Heart left ventricle (tissue), 13 donors: ENCODE measurements at regions not wholly inside any gene's neighbourhood (a gene's known extent, or its start where the extent isn't known, plus 50 kb on each side); places are given as distances from the start of the nearest gene placed in this dataset.

Source experiments
- CTCF ChIP-seq, 12 donors: fragments of 200-600 bp; sonication (generic) in 4 of 12; IDR thresholded peaks; one replicate each; pipeline versions ENCODE4 v1.5.0 to v1.8.0; 2018 to 2022; ENCODE audit warnings: antibody characterized with exemption in 12 of 12, mild to moderate bottlenecking in 5 of 12
- POLR2A ChIP-seq, 2 donors: fragments of 450-650 bp; IDR thresholded peaks; one replicate each; pipeline ENCODE4 v1.6.1; 2017; ENCODE audit warnings: antibody characterized with exemption in 2 of 2, mild to moderate bottlenecking in 2 of 2, moderate library complexity in 2 of 2
- donor health status: ischemic (EF 13 %, LVEDD 7.1; RV severe dilation, severe dysfunction).
- donor health status: DM: no; HTN: yes; CAD: no.
- donor health status: DM: no; HTN: no; CAD: no.
- donor health status: ischemic (EF 25% LVEDD 6.9; RV normal size, moderate dysfunction).
- donor health status: ischemic (EF 25% LVEDD 5.7; RV mildly dilated, moderate dysfunction).
- donor health status: ischemic (EF 35%, LVEDD 5.7; RV mildly dilated, moderate dysfunction).
- donor health status: nonischemic (EF 11% LVEDD 7.7; RV severe dilation, severe dysfunction).
- donor health status: DM: yes; HTN: yes; CAD: no.
- donor health status: PGD.
- donor health status: ischemic (EF 29% LVEDD 5.4; RV normal size, mild dysfunction).
- donor health status: nonischemic (EF 23%, LVEDD 6.1; RV moderate dilation, normal function).

DNA sequence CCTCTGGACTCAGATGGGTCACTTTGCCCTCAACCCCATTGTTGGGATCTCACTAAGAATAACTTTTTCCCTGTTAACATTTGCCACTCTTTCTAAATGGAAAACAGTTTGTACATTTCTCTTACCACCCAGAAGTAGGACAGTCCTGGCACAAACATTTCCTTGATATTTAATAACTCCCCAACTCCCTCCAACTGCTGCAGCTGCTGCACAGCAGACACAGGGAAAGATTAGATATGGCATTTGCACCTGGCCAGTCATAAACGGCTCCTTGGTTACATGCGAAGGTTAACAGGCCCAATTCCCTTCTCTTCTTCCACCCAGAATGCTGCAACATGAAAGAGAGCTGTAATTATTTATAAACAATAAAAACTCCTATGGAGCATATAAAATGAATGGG is 55.9 kb upstream of the SOX4 start:
- TF ChIP-seq CTCF (IDR thresholded peaks at IDR 0.05), result no peak
- TF ChIP-seq POLR2A (IDR thresholded peaks at IDR 0.05), result no peak
